Peyer's patch (tissue), 4 donors: ENCODE measurements at regions not wholly inside any gene's neighbourhood (a gene's known extent, or its start where the extent isn't known, plus 50 kb on each side); places are given as distances from the start of the nearest gene placed in this dataset.

Experiments used
- POLR2A ChIP-seq, 2 donors: fragments of 450-650 bp; IDR thresholded peaks; one replicate each; pipeline ENCODE4 v1.5.1; 2017; ENCODE audit warnings: antibody characterized with exemption in 2 of 2, mild to moderate bottlenecking in 2 of 2, moderate library complexity in 2 of 2
- TF ChIP-seq, protein P1 (sequence below), 6 experiments: fragments of 450-650 bp in 4 of 6; fragments of 200-600 bp in 2 of 6; sonication (generic) in 1 of 6; IDR thresholded peaks; one replicate each; pipeline ENCODE4 v1.5.1; 2017 to 2019; ENCODE audit warnings: antibody characterized with exemption in 6 of 6, mild to moderate bottlenecking in 3 of 6, moderate library complexity in 1 of 6

DNA sequence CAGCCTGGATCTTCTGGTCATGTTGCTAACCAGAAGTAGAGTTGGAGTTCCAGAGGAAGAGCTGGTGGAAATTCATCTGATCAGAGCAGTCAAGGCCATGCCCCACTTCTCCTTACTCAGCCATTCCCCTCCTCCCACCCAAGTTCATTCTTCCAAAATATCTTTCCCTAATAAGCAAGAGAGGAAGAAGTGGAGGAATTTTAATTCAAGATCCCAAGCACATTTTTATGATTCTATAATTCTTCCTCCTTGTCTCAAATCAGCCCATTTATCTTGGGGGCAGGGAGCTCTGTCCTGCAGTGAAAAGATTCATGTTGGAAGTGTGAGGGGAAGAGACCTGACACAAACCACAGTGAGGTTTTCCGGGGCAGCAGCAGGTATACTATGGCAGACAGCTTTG is 85.0 kb upstream of the GALNT15 start:
- TF ChIP-seq, protein P1, sequence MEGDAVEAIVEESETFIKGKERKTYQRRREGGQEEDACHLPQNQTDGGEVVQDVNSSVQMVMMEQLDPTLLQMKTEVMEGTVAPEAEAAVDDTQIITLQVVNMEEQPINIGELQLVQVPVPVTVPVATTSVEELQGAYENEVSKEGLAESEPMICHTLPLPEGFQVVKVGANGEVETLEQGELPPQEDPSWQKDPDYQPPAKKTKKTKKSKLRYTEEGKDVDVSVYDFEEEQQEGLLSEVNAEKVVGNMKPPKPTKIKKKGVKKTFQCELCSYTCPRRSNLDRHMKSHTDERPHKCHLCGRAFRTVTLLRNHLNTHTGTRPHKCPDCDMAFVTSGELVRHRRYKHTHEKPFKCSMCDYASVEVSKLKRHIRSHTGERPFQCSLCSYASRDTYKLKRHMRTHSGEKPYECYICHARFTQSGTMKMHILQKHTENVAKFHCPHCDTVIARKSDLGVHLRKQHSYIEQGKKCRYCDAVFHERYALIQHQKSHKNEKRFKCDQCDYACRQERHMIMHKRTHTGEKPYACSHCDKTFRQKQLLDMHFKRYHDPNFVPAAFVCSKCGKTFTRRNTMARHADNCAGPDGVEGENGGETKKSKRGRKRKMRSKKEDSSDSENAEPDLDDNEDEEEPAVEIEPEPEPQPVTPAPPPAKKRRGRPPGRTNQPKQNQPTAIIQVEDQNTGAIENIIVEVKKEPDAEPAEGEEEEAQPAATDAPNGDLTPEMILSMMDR (IDR thresholded peaks at IDR 0.05) = no peak
- TF ChIP-seq POLR2A (IDR thresholded peaks at IDR 0.05) = no peak
